ENCODE measurements at regions not wholly inside any gene's neighbourhood (a gene's known extent, or its start where the extent isn't known, plus 50 kb on each side); places are given as distances from the start of the nearest gene placed in this dataset.
"Not testable (repeated sequence)": the region's sequence is repeated elsewhere in the genome, so short reads cannot be mapped to it uniquely, and the experiment has no call there.

- no peaks in the 10 kb centered on the region for H3K4me1 ChIP-seq (ENCODE audit: insufficient read depth, low read length)
- H3K9me3 ChIP-seq (ENCODE audit: insufficient read depth, low read depth, low read length) = no peaks in the 10 kb centered on the region
- H3K27me3 ChIP-seq (ENCODE audit: insufficient read depth, low read length) = no peaks in the 10 kb centered on the region
- no peak overlapping the region for H3K4me3 ChIP-seq (ENCODE audit: low read length)
- H3K27ac ChIP-seq (ENCODE audit: low read depth, low read length) = no peak overlapping the region
- no peak overlapping the region for H3K9ac ChIP-seq (ENCODE audit: low read depth, low read length)
- 95% methylated on average over 7 of the region's 8 CpGs for WGBS
- H3K36me3 ChIP-seq (ENCODE audit: insufficient read depth, low read length) = no peaks in the 10 kb centered on the region
These were observed 115.8 kb downstream of the RPLP1 start for GRCh38 chr15:69568173-69569009.

- Histone ChIP-seq H3K36me3 (ENCODE audit: insufficient read depth, low read length) (no peaks in the 10 kb centered on the region), H3K4me3 (ENCODE audit: low read length) (no peak overlapping the region), H3K27ac (ENCODE audit: low read depth, low read length) (no peak overlapping the region), H3K4me1 (ENCODE audit: insufficient read depth, low read length) (no peaks in the 10 kb centered on the region), H3K9me3 (ENCODE audit: insufficient read depth, low read depth, low read length) (no peaks in the 10 kb centered on the region), H3K9ac (ENCODE audit: low read depth, low read length) (no peak overlapping the region), H3K27me3 (ENCODE audit: insufficient read depth, low read length) (no peaks in the 10 kb centered on the region)
- WGBS = 58% methylated on average over 5 of the region's 5 CpGs
These were observed 117.8 kb downstream of the RPLP1 start for GRCh38 chr15:69570454-69570853.

GRCh38 chr15:69570997-69571396, 118.4 kb downstream of the RPLP1 start:
- Histone ChIP-seq H3K27ac (ENCODE audit: low read depth, low read length) (no peak overlapping the region), H3K9me3 (ENCODE audit: insufficient read depth, low read depth, low read length) (no peaks in the 10 kb centered on the region), H3K9ac (ENCODE audit: low read depth, low read length) (no peak overlapping the region), H3K4me1 (ENCODE audit: insufficient read depth, low read length) (no peaks in the 10 kb centered on the region), H3K4me3 (ENCODE audit: low read length) (no peak overlapping the region), H3K36me3 (ENCODE audit: insufficient read depth, low read length) (no peaks in the 10 kb centered on the region), H3K27me3 (ENCODE audit: insufficient read depth, low read length) (no peaks in the 10 kb centered on the region)
- WGBS = 96% methylated on average over 5 of the region's 5 CpGs

- H3K36me3 ChIP-seq (ENCODE audit: insufficient read depth, low read length); H3K27me3 ChIP-seq (ENCODE audit: insufficient read depth, low read length); H3K4me3 ChIP-seq (ENCODE audit: low read length); H3K27ac ChIP-seq (ENCODE audit: low read depth, low read length); H3K9ac ChIP-seq (ENCODE audit: low read depth, low read length); H3K4me1 ChIP-seq (ENCODE audit: insufficient read depth, low read length); H3K9me3 ChIP-seq (ENCODE audit: insufficient read depth, low read depth, low read length): not testable (repeated sequence)
- 93% methylated on average over 2 of the region's 2 CpGs for WGBS
These were observed 120.7 kb downstream of the RPLP1 start for GRCh38 chr15:69573278-69573677.

GRCh38 chr15:69573815-69574475, 121.3 kb downstream of the RPLP1 start:
- WGBS = 68% methylated on average over 12 of the region's 13 CpGs
- H3K4me3 ChIP-seq (ENCODE audit: low read length) = no peak overlapping the region
- no peak overlapping the region for H3K27ac ChIP-seq (ENCODE audit: low read depth, low read length)
- no peaks in the 10 kb centered on the region for H3K36me3 ChIP-seq (ENCODE audit: insufficient read depth, low read length)
- no peaks in the 10 kb centered on the region for H3K4me1 ChIP-seq (ENCODE audit: insufficient read depth, low read length)
- H3K9me3 ChIP-seq (ENCODE audit: insufficient read depth, low read depth, low read length) = no peaks in the 10 kb centered on the region
- no peak overlapping the region for H3K9ac ChIP-seq (ENCODE audit: low read depth, low read length)
- H3K27me3 ChIP-seq (ENCODE audit: insufficient read depth, low read length) = no peaks in the 10 kb centered on the region

- Histone ChIP-seq H3K27ac (ENCODE audit: low read depth, low read length) (no peak overlapping the region), H3K4me3 (ENCODE audit: low read length) (no peak overlapping the region), H3K9ac (ENCODE audit: low read depth, low read length) (no peak overlapping the region), H3K27me3 (ENCODE audit: insufficient read depth, low read length) (no peaks in the 10 kb centered on the region), H3K9me3 (ENCODE audit: insufficient read depth, low read depth, low read length) (no peaks in the 10 kb centered on the region), H3K4me1 (ENCODE audit: insufficient read depth, low read length) (no peaks in the 10 kb centered on the region), H3K36me3 (ENCODE audit: insufficient read depth, low read length) (no peaks in the 10 kb centered on the region)
- 82% methylated on average over 5 of the region's 5 CpGs for WGBS
These were observed 121.9 kb downstream of the RPLP1 start for GRCh38 chr15:69574506-69574905.

- Histone ChIP-seq H3K4me3 (ENCODE audit: low read length) (no peak overlapping the region), H3K27ac (ENCODE audit: low read depth, low read length) (no peak overlapping the region), H3K9ac (ENCODE audit: low read depth, low read length) (no peak overlapping the region), H3K36me3 (ENCODE audit: insufficient read depth, low read length) (no peaks in the 10 kb centered on the region), H3K4me1 (ENCODE audit: insufficient read depth, low read length) (no peaks in the 10 kb centered on the region; the same call in 1 of the 2 replicates), H3K27me3 (ENCODE audit: insufficient read depth, low read length) (no peaks in the 10 kb centered on the region), H3K9me3 (ENCODE audit: insufficient read depth, low read depth, low read length) (no peaks in the 10 kb centered on the region)
- WGBS = 90% methylated on average over 6 of the region's 6 CpGs
These were observed 122.8 kb downstream of the RPLP1 start for GRCh38 chr15:69575387-69575786.

GRCh38 chr15:69576035-69576526, 123.5 kb downstream of the RPLP1 start:
- H3K27ac ChIP-seq (ENCODE audit: low read depth, low read length) = no peak overlapping the region

GRCh38 chr15:69576948-69577351, 124.3 kb downstream of the RPLP1 start:
- no peaks in the 10 kb centered on the region for H3K36me3 ChIP-seq (ENCODE audit: insufficient read depth, low read length)
- H3K4me1 ChIP-seq (ENCODE audit: insufficient read depth, low read length) = no peaks in the 10 kb centered on the region; the same call in 1 of the 2 replicates
- H3K27ac ChIP-seq (ENCODE audit: low read depth, low read length) = no peak overlapping the region
- no peak overlapping the region for H3K4me3 ChIP-seq (ENCODE audit: low read length)
- no peaks in the 10 kb centered on the region for H3K9me3 ChIP-seq (ENCODE audit: insufficient read depth, low read depth, low read length)
- no peaks in the 10 kb centered on the region for H3K27me3 ChIP-seq (ENCODE audit: insufficient read depth, low read length)
- 89% methylated on average over 4 of the region's 4 CpGs for WGBS
- no peak overlapping the region for H3K9ac ChIP-seq (ENCODE audit: low read depth, low read length)

More at GRCh38 chr15:69576035-69576526, 123.5 kb downstream of the RPLP1 start:
- no peak overlapping the region for H3K4me3 ChIP-seq (ENCODE audit: low read length)
- WGBS = 74% methylated on average over 3 of the region's 3 CpGs
- H3K9me3 ChIP-seq (ENCODE audit: insufficient read depth, low read depth, low read length) = no peaks in the 10 kb centered on the region
- no peak overlapping the region for H3K9ac ChIP-seq (ENCODE audit: low read depth, low read length)
- no peaks in the 10 kb centered on the region; the same call in 1 of the 2 replicates for H3K4me1 ChIP-seq (ENCODE audit: insufficient read depth, low read length)
- H3K36me3 ChIP-seq (ENCODE audit: insufficient read depth, low read length) = no peaks in the 10 kb centered on the region
- no peaks in the 10 kb centered on the region for H3K27me3 ChIP-seq (ENCODE audit: insufficient read depth, low read length)

GRCh38 chr15:69577397-69577796, 124.8 kb downstream of the RPLP1 start:
- WGBS = 90% methylated on average over 6 of the region's 7 CpGs
- Histone ChIP-seq H3K27ac (ENCODE audit: low read depth, low read length) (no peak overlapping the region), H3K36me3 (ENCODE audit: insufficient read depth, low read length) (no peaks in the 10 kb centered on the region), H3K9me3 (ENCODE audit: insufficient read depth, low read depth, low read length) (no peaks in the 10 kb centered on the region), H3K4me1 (ENCODE audit: insufficient read depth, low read length) (no peaks in the 10 kb centered on the region; the same call in 1 of the 2 replicates), H3K9ac (ENCODE audit: low read depth, low read length) (no peak overlapping the region), H3K4me3 (ENCODE audit: low read length) (no peak overlapping the region), H3K27me3 (ENCODE audit: insufficient read depth, low read length) (no peaks in the 10 kb centered on the region)

- Histone ChIP-seq H3K9me3 (ENCODE audit: insufficient read depth, low read depth, low read length) (no peaks in the 10 kb centered on the region), H3K4me3 (ENCODE audit: low read length) (no peak overlapping the region), H3K36me3 (ENCODE audit: insufficient read depth, low read length) (no peaks in the 10 kb centered on the region), H3K4me1 (ENCODE audit: insufficient read depth, low read length) (no peaks in the 10 kb centered on the region; the same call in none of the 2 replicates), H3K27me3 (ENCODE audit: insufficient read depth, low read length) (no peaks in the 10 kb centered on the region), H3K9ac (ENCODE audit: low read depth, low read length) (no peak overlapping the region), H3K27ac (ENCODE audit: low read depth, low read length) (no peak overlapping the region)
- 93% methylated on average over 9 of the region's 9 CpGs for WGBS
These were observed 125.6 kb downstream of the RPLP1 start for GRCh38 chr15:69578252-69578651.
